ENCODE measurements at regions not wholly inside any gene's neighbourhood (a gene's known extent, or its start where the extent isn't known, plus 50 kb on each side); places are given as distances from the start of the nearest gene placed in this dataset.

DNA sequence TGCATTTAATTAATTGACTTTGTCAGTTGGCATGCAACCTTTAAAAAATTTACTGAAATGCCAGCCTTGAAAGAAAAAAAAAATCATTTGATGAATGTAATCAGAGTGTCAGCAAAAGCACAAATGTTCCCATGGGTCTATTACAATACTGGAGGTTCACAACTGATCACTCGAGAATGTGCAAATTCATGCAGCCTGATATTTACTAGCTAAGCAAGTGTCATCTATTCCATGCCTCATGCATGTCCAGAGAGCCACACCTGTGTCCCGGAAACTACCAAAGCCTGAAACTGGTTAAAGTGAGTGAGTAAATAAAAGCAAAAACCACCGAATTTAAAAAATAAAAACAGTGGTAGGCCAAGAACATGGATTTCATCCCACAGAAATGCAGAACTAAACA, 415.3 kb upstream of the ID2 start:
- no peak overlapping the region for H3K27ac ChIP-seq
- ATAC-seq: no peak
- H3K9me3 ChIP-seq: no peaks in the 10 kb centered on the region
- H3K4me3 ChIP-seq: no peak overlapping the region
- no peaks in the 10 kb centered on the region for H3K4me1 ChIP-seq
- POLR2A ChIA-PET: no interaction called here
- 68% methylated on average over 3 of the region's 3 CpGs for WGBS (ENCODE audit: missing lambda C conversion rate)
- no peak for DNase-seq (ENCODE audit: low read depth in 1 of 2, low spot score in 1 of 2)
- H3K4me2 ChIP-seq: no peak overlapping the region
- FAIRE-seq: no peak
- CTCF ChIA-PET: no interaction called here
- TF ChIP-seq CHD4 (IDR thresholded peaks at IDR 0.05; ENCODE audit: borderline replicate concordance) (no peak), ZFP36 (IDR thresholded peaks at IDR 0.05; ENCODE audit: borderline replicate concordance, partially characterized antibody) (no peak), ZC3H11A (IDR thresholded peaks at IDR 0.05) (no peak), NPAS2 (CRISPR knock-in tag; IDR thresholded peaks at IDR 0.05; ENCODE audit: borderline replicate concordance) (no peak), ZSCAN20 (CRISPR knock-in tag; IDR thresholded peaks at IDR 0.05) (no peak), POLR2A (IDR thresholded peaks at IDR 0.05; ENCODE audit: low read length) (no peak), EHF (CRISPR knock-in tag; IDR thresholded peaks at IDR 0.05) (no peak), HOXB5 (CRISPR knock-in tag; IDR thresholded peaks at IDR 0.05) (no peak), RARB (CRISPR knock-in tag; IDR thresholded peaks at IDR 0.05) (no peak), HDAC2 (IDR thresholded peaks at IDR 0.05) (no peak), CBX8 (IDR thresholded peaks at IDR 0.05) (no peak), NR3C1 (IDR thresholded peaks at IDR 0.05) (no peak), FOSB (CRISPR knock-in tag; IDR thresholded peaks at IDR 0.05) (no peak), GATA3 (IDR thresholded peaks at IDR 0.05; ENCODE audit: borderline replicate concordance) (no peak)
- TF ChIP-seq, protein P1, sequence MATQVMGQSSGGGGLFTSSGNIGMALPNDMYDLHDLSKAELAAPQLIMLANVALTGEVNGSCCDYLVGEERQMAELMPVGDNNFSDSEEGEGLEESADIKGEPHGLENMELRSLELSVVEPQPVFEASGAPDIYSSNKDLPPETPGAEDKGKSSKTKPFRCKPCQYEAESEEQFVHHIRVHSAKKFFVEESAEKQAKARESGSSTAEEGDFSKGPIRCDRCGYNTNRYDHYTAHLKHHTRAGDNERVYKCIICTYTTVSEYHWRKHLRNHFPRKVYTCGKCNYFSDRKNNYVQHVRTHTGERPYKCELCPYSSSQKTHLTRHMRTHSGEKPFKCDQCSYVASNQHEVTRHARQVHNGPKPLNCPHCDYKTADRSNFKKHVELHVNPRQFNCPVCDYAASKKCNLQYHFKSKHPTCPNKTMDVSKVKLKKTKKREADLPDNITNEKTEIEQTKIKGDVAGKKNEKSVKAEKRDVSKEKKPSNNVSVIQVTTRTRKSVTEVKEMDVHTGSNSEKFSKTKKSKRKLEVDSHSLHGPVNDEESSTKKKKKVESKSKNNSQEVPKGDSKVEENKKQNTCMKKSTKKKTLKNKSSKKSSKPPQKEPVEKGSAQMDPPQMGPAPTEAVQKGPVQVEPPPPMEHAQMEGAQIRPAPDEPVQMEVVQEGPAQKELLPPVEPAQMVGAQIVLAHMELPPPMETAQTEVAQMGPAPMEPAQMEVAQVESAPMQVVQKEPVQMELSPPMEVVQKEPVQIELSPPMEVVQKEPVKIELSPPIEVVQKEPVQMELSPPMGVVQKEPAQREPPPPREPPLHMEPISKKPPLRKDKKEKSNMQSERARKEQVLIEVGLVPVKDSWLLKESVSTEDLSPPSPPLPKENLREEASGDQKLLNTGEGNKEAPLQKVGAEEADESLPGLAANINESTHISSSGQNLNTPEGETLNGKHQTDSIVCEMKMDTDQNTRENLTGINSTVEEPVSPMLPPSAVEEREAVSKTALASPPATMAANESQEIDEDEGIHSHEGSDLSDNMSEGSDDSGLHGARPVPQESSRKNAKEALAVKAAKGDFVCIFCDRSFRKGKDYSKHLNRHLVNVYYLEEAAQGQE (IDR thresholded peaks at IDR 0.05): no peak
- TF ChIP-seq, protein P2, sequence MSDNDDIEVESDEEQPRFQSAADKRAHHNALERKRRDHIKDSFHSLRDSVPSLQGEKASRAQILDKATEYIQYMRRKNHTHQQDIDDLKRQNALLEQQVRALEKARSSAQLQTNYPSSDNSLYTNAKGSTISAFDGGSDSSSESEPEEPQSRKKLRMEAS (IDR thresholded peaks at IDR 0.05): no peak
- TF ChIP-seq, protein P3, sequence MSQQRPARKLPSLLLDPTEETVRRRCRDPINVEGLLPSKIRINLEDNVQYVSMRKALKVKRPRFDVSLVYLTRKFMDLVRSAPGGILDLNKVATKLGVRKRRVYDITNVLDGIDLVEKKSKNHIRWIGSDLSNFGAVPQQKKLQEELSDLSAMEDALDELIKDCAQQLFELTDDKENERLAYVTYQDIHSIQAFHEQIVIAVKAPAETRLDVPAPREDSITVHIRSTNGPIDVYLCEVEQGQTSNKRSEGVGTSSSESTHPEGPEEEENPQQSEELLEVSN (IDR thresholded peaks at IDR 0.05; ENCODE audit: borderline replicate concordance, low read depth): no peak

DNA sequence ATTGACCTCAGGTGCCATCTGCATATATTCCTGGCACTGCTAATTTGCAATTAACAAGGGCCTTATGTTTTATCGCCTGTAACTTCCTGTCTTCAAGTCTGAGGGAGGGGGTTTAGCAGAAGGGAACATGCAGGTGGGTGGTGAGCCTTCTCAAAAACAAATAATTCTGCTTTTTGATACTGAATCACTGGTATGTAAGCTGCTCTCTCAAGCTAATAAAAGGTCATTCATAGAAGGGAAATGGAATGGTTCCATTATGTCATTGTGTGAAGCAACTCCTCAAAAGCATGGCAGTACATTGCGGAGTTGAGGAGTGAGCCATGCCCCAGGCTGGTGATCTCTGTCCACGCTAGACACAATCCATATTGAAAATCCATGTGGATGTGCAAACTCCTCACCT, 414.8 kb upstream of the ID2 start:
- POLR2A ChIA-PET: no interaction called here

More for the DNA sequence above, 414.8 kb upstream of the ID2 start:
- Histone ChIP-seq H3K4me1 (no peaks in the 10 kb centered on the region), H3K4me2 (no peak overlapping the region), H3K4me3 (no peak overlapping the region), H3K27ac (no peak overlapping the region), H3K9me3 (no peaks in the 10 kb centered on the region)
- DNase-seq (ENCODE audit: low read depth in 1 of 2, low spot score in 1 of 2) (no peak), ATAC-seq (no peak), FAIRE-seq (no peak)
- CTCF ChIA-PET: no interaction called here
- WGBS (ENCODE audit: missing lambda C conversion rate): 86% methylated on average over 3 of the region's 3 CpGs
- TF ChIP-seq, protein P4, sequence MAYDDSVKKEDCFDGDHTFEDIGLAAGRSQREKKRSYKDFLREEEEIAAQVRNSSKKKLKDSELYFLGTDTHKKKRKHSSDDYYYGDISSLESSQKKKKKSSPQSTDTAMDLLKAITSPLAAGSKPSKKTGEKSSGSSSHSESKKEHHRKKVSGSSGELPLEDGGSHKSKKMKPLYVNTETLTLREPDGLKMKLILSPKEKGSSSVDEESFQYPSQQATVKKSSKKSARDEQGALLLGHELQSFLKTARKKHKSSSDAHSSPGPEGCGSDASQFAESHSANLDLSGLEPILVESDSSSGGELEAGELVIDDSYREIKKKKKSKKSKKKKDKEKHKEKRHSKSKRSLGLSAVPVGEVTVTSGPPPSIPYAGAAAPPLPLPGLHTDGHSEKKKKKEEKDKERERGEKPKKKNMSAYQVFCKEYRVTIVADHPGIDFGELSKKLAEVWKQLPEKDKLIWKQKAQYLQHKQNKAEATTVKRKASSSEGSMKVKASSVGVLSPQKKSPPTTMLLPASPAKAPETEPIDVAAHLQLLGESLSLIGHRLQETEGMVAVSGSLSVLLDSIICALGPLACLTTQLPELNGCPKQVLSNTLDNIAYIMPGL (CRISPR knock-in tag; IDR thresholded peaks at IDR 0.05; ENCODE audit: borderline replicate concordance): no peak
- TF ChIP-seq RARB (CRISPR knock-in tag; IDR thresholded peaks at IDR 0.05): no peak
- TF ChIP-seq, protein P5, sequence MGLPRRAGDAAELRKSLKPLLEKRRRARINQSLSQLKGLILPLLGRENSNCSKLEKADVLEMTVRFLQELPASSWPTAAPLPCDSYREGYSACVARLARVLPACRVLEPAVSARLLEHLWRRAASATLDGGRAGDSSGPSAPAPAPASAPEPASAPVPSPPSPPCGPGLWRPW (IDR thresholded peaks at IDR 0.05): no peak
- TF ChIP-seq SREBF2 (IDR thresholded peaks at IDR 0.05): no peak
- TF ChIP-seq RNF2 (IDR thresholded peaks at IDR 0.05; ENCODE audit: borderline replicate concordance, low read depth): no peak
